BJ (cell line): ENCODE measurements at regions not wholly inside any gene's neighbourhood (a gene's known extent, or its start where the extent isn't known, plus 50 kb on each side); places are given as distances from the start of the nearest gene placed in this dataset.

Experiments
- CTCF ChIA-PET: fragments of 350-600 bp; formaldehyde crosslinking; extraction: SDS; loops from one replicate; lab custom pipeline; 2021; ENCODE audit warnings: antibody characterized with exemption, inconsistent platforms; lab: Yijun Ruan, JAX
- POLR2A ChIA-PET: fragments of 300-600 bp; sonication (Branson Sonifier 250); formaldehyde crosslinking; extraction: SDS; loops from one replicate; lab custom pipeline; 2021; ENCODE audit warnings: antibody characterized with exemption; lab: Charles Lee
- DNase-seq: peaks from one replicate; pipeline ENCODE4 v3.0.0-alpha.2; 2011; ENCODE audit warnings: low read depth
- H3K27me3 ChIP-seq: 2 replicates; pipeline ENCODE4 v1.6.0; 2011; ENCODE audit warnings: low read length; ENCODE audit not compliant: control insufficient read depth, insufficient read depth
- H3K36me3 ChIP-seq: 2 replicates; pipeline ENCODE4 v1.5.1; 2011; ENCODE audit warnings: low read length; ENCODE audit not compliant: control insufficient read depth, insufficient read depth
- H3K4me3 ChIP-seq: 2 replicates; pipeline ENCODE4 v1.5.1; 2011; ENCODE audit warnings: low read depth, mild to moderate bottlenecking, control low read depth, low read length
- CTCF ChIP-seq: IDR thresholded peaks from 2 replicates; pipeline ENCODE4 v1.5.1; 2011; ENCODE audit warnings: low read depth, mild to moderate bottlenecking, control low read depth, inconsistent platforms, low read length, moderate library complexity; ENCODE audit not compliant: insufficient read depth

GRCh38 chr2:181779288-181780021, 99.1 kb upstream of the NEUROD1 start:
- DNase-seq = no peak
- H3K4me3 ChIP-seq = no peak overlapping the region
- CTCF ChIA-PET = interaction anchor here (1.2 kb wide), 1 partner anchor 37 kb away, joined by 3 read pairs; no protein-coding TSS in a partner anchor
- TF ChIP-seq CTCF = no peak
- no peaks in the 10 kb centered on the region for H3K27me3 ChIP-seq
- POLR2A ChIA-PET = no interaction called here
- H3K36me3 ChIP-seq = no peaks in the 10 kb centered on the region

- POLR2A ChIA-PET = no interaction called here
- CTCF ChIA-PET = no interaction called here
- Histone ChIP-seq H3K4me3 (no peak overlapping the region), H3K36me3 (no peaks in the 10 kb centered on the region), H3K27me3 (no peaks in the 10 kb centered on the region)
- no peak for DNase-seq
- TF ChIP-seq CTCF = no peak
These were observed 99.8 kb upstream of the NEUROD1 start for GRCh38 chr2:181780047-181780651.

- H3K4me3 ChIP-seq = no peak overlapping the region
- ChIA-PET POLR2A (no interaction called here), CTCF (interaction anchor here (1.1 kb wide), 1 partner anchor 10 kb away, joined by 4 read pairs; no protein-coding TSS in a partner anchor)
- no peaks in the 10 kb centered on the region for H3K36me3 ChIP-seq
- no peaks in the 10 kb centered on the region for H3K27me3 ChIP-seq
- TF ChIP-seq CTCF = no peak
- no peak for DNase-seq
These were observed 100.3 kb upstream of the NEUROD1 start for GRCh38 chr2:181780657-181781056.

- ChIA-PET POLR2A (no interaction called here), CTCF (interaction anchor here (1.1 kb wide), 1 partner anchor 10 kb away, joined by 4 read pairs; no protein-coding TSS in a partner anchor)
- Histone ChIP-seq H3K27me3 (no peaks in the 10 kb centered on the region), H3K36me3 (no peaks in the 10 kb centered on the region), H3K4me3 (no peak overlapping the region)
- DNase-seq = no peak
- TF ChIP-seq CTCF = 0 out of 2 replicates have a peak, but pooled peaks have one; percentile 1
These were observed 100.9 kb upstream of the NEUROD1 start for GRCh38 chr2:181781078-181781786.

GRCh38 chr2:181782660-181783059, 102.3 kb upstream of the NEUROD1 start:
- DNase-seq = no peak
- CTCF ChIA-PET = no interaction called here
- Histone ChIP-seq H3K36me3 (no peaks in the 10 kb centered on the region), H3K27me3 (no peaks in the 10 kb centered on the region), H3K4me3 (no peak overlapping the region)
- POLR2A ChIA-PET = no interaction called here
- no peak for TF ChIP-seq CTCF
